ENCODE measurements at regions not wholly inside any gene's neighbourhood (a gene's known extent, or its start where the extent isn't known, plus 50 kb on each side); places are given as distances from the start of the nearest gene placed in this dataset.

DNA sequence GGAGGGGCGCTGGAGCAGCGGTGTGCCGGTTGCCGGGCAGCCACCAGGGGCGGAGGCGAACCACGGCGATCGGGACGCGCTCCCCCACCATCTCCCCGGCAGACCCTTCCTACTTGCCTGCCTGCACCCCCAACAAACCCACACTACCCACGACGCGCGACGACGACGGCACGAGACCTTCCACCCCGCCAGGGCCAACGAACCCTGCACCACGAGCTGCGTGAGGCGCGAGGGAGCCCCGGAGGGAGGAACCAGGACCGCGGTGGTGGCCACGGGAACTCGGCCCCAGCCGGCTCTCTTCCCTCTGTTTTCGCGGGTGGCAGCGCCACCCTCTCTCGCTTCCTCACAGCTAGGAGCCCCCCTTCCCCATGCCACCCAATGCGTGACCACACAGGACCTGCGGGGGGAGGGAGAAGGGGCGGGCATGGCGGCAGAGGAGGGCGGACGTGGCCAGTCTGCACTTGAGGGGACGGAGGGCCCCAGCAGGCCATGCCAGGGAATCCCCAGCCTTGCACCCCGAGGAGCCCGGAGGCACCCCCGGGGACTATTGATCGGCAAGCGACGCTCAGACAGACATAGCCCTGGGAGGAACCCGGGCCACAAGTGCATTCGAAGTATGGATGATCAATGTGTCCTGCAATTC, 1516.4 kb upstream of the DEFB115 start:
- TF ChIP-seq, protein P1, sequence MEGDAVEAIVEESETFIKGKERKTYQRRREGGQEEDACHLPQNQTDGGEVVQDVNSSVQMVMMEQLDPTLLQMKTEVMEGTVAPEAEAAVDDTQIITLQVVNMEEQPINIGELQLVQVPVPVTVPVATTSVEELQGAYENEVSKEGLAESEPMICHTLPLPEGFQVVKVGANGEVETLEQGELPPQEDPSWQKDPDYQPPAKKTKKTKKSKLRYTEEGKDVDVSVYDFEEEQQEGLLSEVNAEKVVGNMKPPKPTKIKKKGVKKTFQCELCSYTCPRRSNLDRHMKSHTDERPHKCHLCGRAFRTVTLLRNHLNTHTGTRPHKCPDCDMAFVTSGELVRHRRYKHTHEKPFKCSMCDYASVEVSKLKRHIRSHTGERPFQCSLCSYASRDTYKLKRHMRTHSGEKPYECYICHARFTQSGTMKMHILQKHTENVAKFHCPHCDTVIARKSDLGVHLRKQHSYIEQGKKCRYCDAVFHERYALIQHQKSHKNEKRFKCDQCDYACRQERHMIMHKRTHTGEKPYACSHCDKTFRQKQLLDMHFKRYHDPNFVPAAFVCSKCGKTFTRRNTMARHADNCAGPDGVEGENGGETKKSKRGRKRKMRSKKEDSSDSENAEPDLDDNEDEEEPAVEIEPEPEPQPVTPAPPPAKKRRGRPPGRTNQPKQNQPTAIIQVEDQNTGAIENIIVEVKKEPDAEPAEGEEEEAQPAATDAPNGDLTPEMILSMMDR (IDR thresholded peaks at IDR 0.05) = no peak
- TF ChIP-seq POLR2AphosphoS5 (IDR thresholded peaks at IDR 0.05) = no peak
- TF ChIP-seq POLR2A (IDR thresholded peaks at IDR 0.05) = no peak
- no peak for TF ChIP-seq EP300 (IDR thresholded peaks at IDR 0.05)
